Large intestine (tissue), 3 donors: ENCODE measurements at regions not wholly inside any gene's neighbourhood (a gene's known extent, or its start where the extent isn't known, plus 50 kb on each side); places are given as distances from the start of the nearest gene placed in this dataset.

Experiments
- DNase-seq, 2 donors: peaks; one replicate each; pipeline versions ENCODE4 v3.0.0 to v3.0.0-alpha.2; 2013
- H3K27ac ChIP-seq: one replicate; pipeline ENCODE4 v1.5.1; 2013; ENCODE audit warnings: low read length
- H3K27me3 ChIP-seq: 2 replicates; pipeline ENCODE4 v1.6.1; 2013; ENCODE audit warnings: low read length; ENCODE audit not compliant: control insufficient read depth, insufficient read depth
- H3K36me3 ChIP-seq: 2 replicates; pipeline ENCODE4 v1.6.1; 2013; ENCODE audit warnings: low read length; ENCODE audit not compliant: control insufficient read depth, insufficient read depth
- H3K4me1 ChIP-seq: one replicate; pipeline ENCODE4 v1.6.1; 2013; ENCODE audit warnings: low read length; ENCODE audit not compliant: control insufficient read depth, insufficient read depth
- H3K4me3 ChIP-seq: one replicate; pipeline ENCODE4 v1.5.1; 2013; ENCODE audit warnings: low read length
- H3K9me3 ChIP-seq: one replicate; pipeline ENCODE4 v1.6.1; 2013; ENCODE audit warnings: mild to moderate bottlenecking, low read depth, low read length, moderate library complexity; ENCODE audit not compliant: control insufficient read depth
- WGBS: methylation state at CpG from one replicate; pipeline ENCODE4 v1.1.5; 2013; ENCODE audit warnings: low lambda C conversion rate; ENCODE audit not compliant: insufficient coverage; 5-methylcytosine and 5-hydroxymethylcytosine counted together

GRCh38 chr13:31049833-31050232 lies 111.9 kb downstream of the HSPH1 start:
- H3K4me1 ChIP-seq = peaks cover 9% of the 10 kb centered on the region
- H3K27me3 ChIP-seq = peaks cover 15% of the 10 kb centered on the region
- no peak for DNase-seq
- WGBS = no CpG with 5 or more reads among the region's 6 CpGs
- no peak overlapping the region for H3K27ac ChIP-seq
- H3K36me3 ChIP-seq = no peaks in the 10 kb centered on the region
- no peak overlapping the region for H3K4me3 ChIP-seq
- no peaks in the 10 kb centered on the region for H3K9me3 ChIP-seq

- Histone ChIP-seq H3K27me3 (peaks cover 15% of the 10 kb centered on the region), H3K4me3 (no peak overlapping the region), H3K27ac (no peak overlapping the region), H3K9me3 (no peaks in the 10 kb centered on the region), H3K4me1 (peaks cover 9% of the 10 kb centered on the region), H3K36me3 (no peaks in the 10 kb centered on the region)
- WGBS = 100% methylated on average over 1 of the region's 4 CpGs
- DNase-seq = no peak
Measured at GRCh38 chr13:31049083-31049482, 112.6 kb downstream of the HSPH1 start.

- Histone ChIP-seq H3K4me3 (no peak overlapping the region), H3K27me3 (peaks cover 17% of the 10 kb centered on the region), H3K4me1 (peaks cover 9% of the 10 kb centered on the region), H3K36me3 (no peaks in the 10 kb centered on the region), H3K9me3 (no peaks in the 10 kb centered on the region), H3K27ac (no peak overlapping the region)
- no peak for DNase-seq
- 40% methylated on average over 1 of the region's 3 CpGs for WGBS
Measured at GRCh38 chr13:31048521-31048920, 113.2 kb downstream of the HSPH1 start.

DNA sequence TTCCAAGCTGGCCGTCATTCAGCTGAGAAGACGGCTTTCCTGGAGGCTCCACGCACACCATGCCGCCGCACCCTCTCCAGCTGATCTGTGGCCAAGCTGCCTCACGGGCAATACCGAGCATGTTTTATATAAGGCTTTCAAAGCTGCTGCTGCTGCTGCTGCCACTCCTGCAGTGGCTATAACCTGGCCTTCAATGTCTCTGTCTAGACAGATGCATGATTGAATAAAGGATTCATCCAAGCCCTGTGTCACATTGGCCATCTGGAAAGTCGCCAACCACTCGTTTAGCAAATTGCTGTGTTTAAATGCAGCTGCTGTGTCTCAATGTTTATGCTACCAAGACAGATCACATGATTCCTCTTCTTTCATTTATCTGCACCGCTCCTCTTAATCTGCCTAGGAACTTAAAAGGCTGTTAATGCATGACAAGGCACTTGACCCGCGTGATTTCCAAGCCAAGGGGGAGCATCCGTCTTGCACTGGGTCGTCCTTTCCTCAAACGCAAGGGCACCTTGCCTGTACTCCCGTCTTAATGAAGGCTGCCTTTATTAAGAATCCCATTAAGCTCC lies 114.3 kb downstream of the TEX26 start:
- peaks cover 9% of the 10 kb centered on the region for H3K4me1 ChIP-seq
- H3K9me3 ChIP-seq = no peaks in the 10 kb centered on the region
- no peak overlapping the region for H3K27ac ChIP-seq
- H3K4me3 ChIP-seq = no peak overlapping the region
- no peaks in the 10 kb centered on the region for H3K36me3 ChIP-seq
- peaks cover 16% of the 10 kb centered on the region for H3K27me3 ChIP-seq
- WGBS = no CpG with 5 or more reads among the region's 16 CpGs
- DNase-seq = peak; percentile 32 to 54

DNA sequence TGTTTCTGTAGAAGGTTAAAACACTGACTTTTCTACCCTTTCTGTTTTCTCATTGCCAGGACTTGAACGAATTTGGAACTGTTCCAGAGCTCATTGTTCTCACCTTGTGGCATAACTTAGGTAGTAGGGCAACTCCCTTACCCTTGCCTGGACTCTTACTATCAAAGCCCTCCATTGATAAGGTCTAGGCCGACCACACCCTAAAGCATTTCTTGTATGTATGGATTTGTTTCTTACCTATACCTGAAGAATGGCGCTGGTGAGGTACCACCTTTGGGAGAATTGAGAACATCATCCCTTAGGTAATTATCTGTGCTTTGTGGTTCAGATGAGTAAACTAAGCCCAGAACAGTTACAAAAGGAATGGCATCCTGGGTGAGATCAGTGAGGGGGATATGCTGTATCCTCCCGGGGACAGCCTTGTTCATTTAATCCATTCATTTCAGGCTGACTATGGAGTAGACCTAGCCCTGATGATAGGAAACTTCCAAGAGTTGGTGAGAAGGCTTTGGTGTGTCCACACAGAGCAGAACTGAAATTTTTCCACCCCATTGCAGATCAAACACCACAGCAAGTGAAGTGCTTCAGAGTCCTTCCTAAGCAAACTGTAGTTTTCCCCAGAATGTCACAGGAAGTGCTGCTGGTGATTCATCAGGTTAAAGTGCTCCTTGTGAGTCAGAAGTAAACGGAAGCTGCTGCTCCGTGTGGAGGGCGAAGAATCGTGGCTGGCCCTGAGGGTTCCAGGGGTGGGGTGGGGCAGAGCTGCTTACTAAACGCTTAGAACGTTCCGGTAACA lies 113.0 kb downstream of the TEX26 start:
- H3K9me3 ChIP-seq = no peaks in the 10 kb centered on the region
- no CpG with 5 or more reads among the region's 11 CpGs for WGBS
- H3K36me3 ChIP-seq = no peaks in the 10 kb centered on the region
- no peak overlapping the region for H3K4me3 ChIP-seq
- DNase-seq = peak; percentile 54 to 84
- H3K27me3 ChIP-seq = peaks cover 11% of the 10 kb centered on the region
- H3K4me1 ChIP-seq = peaks cover 9% of the 10 kb centered on the region
- H3K27ac ChIP-seq = peak overlapping the region; percentile 42

DNA sequence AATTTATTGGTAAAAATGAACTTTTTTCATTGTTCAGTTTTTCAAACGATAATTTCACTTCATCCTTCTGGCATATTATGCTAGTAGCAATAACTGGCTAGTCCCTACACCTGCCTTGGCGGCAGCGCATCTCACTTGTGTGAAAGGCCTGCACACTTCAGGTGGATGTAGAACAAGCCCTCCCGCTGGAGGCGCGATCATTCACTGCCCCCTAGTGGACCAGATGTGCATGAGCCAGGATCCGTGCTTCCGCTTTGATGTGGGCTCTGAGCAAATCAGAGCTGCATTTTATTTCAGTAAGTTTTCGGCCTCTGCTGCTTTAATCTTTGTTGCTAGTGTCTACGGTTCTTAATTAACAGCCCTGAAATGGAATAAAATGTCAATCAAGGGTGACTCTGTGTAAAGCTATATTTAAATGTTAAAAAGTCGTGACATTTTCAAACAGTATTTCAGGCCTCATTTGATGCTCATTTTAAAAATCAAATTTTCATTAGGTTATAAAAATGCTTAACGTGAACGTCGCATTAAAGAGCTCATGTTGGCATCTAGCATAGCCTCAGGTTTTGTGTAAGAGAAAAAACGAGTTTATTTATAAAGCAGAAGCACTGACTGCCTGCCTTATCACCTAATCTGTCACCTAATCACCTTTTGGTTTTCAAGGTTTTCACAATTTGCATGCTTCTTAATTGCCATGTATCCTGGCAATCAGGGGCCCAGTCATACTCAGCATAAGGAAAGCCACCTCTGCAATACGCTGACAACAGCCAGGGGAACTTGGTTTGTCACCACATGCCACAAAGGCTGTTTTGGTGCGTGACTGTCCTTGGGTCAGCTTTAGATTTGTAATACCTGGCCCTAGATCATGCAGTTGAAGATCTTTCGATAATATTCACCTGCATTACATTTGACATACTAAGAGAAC lies 112.2 kb downstream of the TEX26 start:
- no peaks in the 10 kb centered on the region for H3K36me3 ChIP-seq
- no peaks in the 10 kb centered on the region for H3K9me3 ChIP-seq
- no peak overlapping the region for H3K4me3 ChIP-seq
- 57% methylated on average over 3 of the region's 18 CpGs for WGBS
- no peak overlapping the region for H3K27ac ChIP-seq
- H3K4me1 ChIP-seq = peaks cover 9% of the 10 kb centered on the region
- peak; percentile 64 to 72 for DNase-seq
- H3K27me3 ChIP-seq = peaks cover 10% of the 10 kb centered on the region

GRCh38 chr13:31043957-31044356 lies 111.5 kb downstream of the TEX26 start:
- Histone ChIP-seq H3K4me3 (no peak overlapping the region), H3K4me1 (peaks cover 9% of the 10 kb centered on the region), H3K27ac (no peak overlapping the region), H3K9me3 (no peaks in the 10 kb centered on the region), H3K36me3 (no peaks in the 10 kb centered on the region), H3K27me3 (peaks cover 10% of the 10 kb centered on the region)
- DNase-seq = no peak
- no CpG with 5 or more reads among the region's 16 CpGs for WGBS

GRCh38 chr13:31042481-31043165 lies 110.2 kb downstream of the TEX26 start:
- no peak overlapping the region for H3K4me3 ChIP-seq
- peaks cover 8% of the 10 kb centered on the region for H3K27me3 ChIP-seq
- H3K4me1 ChIP-seq = peaks cover 9% of the 10 kb centered on the region
- H3K9me3 ChIP-seq = no peaks in the 10 kb centered on the region
- no peak for DNase-seq
- no peaks in the 10 kb centered on the region for H3K36me3 ChIP-seq
- no peak overlapping the region for H3K27ac ChIP-seq
- WGBS = 80% methylated on average over 3 of the region's 16 CpGs

DNA sequence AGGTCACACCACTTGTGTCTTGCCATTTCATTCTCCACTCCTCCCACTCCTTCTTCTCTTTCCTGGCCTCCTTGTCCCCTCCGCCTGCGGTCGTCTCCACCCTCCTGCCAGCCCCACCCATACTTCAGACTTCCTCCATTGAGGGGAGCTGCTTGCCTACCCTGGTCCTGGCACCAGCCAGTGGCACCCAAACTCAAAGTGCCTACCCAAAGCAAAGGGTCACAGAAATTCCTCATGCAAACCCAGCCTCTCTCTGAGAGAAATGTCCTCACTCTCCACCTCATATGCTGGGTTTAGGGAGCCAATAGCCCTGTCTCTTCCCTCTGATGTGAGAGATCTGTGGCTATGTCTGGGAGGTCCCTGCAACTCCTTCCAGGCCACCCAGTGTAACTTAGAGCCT lies 109.6 kb downstream of the TEX26 start:
- no CpG with 5 or more reads among the region's 3 CpGs for WGBS
- Histone ChIP-seq H3K27ac (no peak overlapping the region), H3K4me3 (no peak overlapping the region), H3K9me3 (no peaks in the 10 kb centered on the region), H3K36me3 (no peaks in the 10 kb centered on the region), H3K4me1 (peaks cover 9% of the 10 kb centered on the region), H3K27me3 (peaks cover 8% of the 10 kb centered on the region)
- DNase-seq = no peak
